UCSD-AML1 (cell line): ENCODE measurements at regions not wholly inside any gene's neighbourhood (a gene's known extent, or its start where the extent isn't known, plus 50 kb on each side); places are given as distances from the start of the nearest gene placed in this dataset.

Source experiments
- DNase-seq: peaks from one replicate; lab custom pipeline; 2025; ENCODE audit not compliant: unreplicated experiment; lab: John Stamatoyannopoulos, UW

DNA sequence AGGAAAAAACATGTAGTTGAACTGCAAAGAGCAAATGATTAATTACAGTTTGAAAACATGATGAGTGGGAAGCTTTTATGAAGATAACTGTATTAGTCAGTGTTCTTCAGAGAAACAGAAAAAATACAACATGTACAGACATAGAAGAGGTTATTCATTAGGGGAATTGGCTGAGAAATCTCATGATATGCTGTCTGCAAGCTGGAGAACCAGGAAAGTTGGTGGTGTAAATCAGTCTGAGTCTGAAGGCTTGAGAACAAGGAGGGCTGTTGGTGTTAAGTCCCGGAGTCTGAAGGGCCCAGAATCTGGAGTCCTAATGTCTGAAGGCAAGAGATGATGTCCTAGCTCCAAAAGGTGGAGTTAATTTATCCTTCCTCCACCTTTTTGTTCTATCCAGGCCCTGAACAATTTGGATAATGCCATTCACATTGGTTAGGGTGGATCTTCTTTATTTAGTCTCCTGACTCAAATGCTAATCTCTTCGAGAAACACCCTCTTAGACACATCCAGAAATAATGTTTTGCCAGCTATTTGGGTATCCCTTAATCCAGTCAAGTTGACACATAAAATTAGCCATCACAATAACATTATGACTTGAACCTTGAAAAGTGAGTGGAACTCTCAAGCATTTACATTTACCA lies 672.9 kb upstream of the PTBP2 start:
- DNase-seq: no peak

DNA sequence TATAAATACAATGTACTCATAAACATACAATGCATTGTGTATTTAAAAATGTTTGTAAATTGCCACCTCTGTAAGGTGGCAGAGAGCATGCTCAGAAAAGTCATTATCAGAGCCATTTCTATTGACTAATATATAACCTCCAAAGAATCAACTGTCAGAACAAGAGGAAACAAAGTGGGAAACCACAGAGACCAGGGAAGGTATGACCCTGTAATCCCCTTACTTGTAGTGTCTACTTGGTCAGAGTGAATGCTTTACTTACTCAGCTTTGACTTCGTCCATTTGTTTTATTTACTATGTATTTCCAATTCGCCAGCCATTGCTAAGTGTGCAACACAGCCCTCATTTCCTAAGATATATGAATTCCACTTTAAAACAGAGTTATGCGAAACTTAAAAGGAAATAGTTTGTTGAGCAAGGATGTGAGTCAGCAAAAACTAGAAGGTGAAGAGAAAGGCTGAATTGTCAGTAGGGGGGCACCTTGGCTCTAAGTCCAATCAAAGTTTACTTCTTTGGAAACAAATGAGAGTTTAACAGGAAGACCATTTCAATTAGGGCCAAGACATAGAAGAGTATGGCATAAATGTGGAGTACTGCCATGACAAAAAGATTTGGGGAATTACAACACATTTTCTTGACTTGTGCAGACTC lies 671.7 kb upstream of the PTBP2 start:
- no peak for DNase-seq

DNA sequence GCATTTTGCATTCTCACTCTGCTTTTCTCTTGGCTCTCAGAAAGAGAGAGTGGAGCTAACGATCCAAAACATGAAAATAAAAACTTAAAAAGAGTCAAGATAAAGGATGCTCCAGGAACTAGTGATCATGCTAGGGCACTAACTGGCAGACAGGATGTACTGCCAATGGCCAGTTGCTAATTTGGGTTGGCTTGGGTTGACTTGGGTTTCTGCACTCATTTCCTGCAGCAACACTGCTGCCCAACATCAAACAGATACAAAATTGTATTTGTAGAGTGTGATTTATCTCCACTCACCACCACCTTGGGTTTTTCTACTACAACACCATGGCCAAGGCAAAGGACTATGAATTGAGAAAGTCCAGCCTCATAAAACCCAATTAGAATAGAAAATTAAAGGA lies 662.3 kb upstream of the PTBP2 start:
- no peak for DNase-seq

DNA sequence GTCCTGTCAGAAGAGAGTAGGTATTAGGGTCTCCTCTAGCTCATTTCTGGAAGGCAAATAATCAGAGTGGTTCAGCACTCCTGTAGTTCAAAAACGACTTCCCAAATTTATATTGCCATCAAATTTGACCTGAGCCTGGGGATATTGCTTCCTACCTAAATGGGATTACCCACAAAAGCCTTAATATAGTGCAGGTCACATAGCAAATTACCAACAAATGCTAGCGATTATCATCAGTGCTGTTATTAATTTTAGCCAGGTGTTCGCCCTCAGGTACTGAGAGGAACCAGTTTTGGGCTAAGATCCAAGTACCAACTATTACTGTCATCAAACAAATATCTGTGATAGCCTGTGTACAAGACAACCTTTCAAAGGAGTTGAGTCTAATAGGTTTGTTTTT lies 661.8 kb upstream of the PTBP2 start:
- no peak for DNase-seq

DNA sequence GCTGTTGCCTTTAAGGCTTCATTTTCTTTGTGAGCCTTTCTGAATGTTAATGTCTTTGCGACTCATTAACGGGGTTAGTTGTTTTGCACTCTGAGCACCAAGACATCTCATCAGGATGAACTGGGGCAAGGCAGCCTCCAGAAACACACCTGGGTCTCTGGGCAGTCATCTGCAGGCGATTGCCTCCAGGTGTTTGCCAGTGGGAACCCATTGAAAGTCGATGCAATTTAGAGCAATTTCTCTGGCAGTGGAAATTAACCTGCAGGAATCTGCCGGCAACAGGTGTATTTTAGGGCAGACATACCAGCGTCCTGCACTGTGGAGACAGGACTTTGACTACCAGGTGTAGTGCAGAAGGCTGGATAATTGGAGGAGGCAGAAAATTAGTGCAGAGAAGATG lies 661.0 kb upstream of the PTBP2 start:
- no peak for DNase-seq

DNA sequence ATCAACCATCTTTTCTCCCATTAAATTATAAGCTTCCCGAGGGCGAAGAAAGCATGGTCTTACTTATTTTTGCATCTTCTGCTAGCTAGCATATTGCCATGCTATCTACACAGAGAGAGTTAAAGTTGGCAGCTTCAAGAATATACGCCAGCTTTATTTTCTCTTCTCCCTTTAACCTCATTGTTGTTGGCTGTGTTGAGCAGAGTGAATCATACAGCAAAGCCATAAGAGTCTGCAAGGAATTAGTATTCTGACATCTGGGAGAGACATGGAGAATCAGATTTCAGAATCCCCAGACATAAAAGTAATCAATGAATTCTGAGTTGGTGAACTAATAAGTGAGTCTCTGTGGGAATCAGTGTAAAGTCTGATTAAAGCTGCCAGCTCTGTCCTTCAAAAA lies 649.6 kb upstream of the PTBP2 start:
- DNase-seq: no peak

DNA sequence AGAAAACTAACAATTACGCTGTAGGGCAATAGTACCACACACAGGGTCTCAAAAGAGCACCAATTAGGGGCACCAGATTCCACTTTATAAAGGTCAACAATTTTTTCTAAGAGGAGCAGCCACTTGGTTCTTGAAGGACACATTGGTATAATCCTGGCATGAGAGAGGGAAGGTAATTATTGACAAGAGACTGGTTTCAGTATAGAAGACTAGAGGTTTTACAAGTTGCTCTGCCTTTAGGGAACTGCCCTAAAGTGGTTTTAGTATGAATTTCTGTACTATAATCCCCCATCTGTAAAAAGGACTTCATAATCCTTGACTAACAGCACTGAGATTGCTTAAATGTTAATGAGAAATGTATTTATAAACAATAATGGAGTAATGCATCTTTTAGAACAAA lies 648.5 kb upstream of the PTBP2 start:
- no peak for DNase-seq

DNA sequence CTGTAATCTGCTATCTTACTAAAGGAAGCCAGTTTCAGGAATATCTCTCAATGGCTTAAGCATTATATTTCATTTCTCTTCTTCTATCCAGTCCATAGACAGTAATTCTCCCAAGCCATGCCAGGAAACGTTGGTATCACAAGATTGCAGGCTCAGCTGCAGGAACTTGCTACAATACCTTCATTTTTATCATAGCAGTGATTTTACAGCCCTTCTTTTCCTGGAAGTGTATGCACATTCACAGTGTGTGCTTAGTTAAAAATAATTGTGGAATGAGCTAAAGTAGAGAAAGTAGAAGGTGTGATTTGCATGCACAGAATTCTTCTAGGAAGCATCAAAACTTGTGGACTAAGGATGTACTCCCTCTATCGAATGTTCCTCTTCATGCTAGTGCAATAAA lies 647.2 kb upstream of the PTBP2 start:
- DNase-seq: no peak

DNA sequence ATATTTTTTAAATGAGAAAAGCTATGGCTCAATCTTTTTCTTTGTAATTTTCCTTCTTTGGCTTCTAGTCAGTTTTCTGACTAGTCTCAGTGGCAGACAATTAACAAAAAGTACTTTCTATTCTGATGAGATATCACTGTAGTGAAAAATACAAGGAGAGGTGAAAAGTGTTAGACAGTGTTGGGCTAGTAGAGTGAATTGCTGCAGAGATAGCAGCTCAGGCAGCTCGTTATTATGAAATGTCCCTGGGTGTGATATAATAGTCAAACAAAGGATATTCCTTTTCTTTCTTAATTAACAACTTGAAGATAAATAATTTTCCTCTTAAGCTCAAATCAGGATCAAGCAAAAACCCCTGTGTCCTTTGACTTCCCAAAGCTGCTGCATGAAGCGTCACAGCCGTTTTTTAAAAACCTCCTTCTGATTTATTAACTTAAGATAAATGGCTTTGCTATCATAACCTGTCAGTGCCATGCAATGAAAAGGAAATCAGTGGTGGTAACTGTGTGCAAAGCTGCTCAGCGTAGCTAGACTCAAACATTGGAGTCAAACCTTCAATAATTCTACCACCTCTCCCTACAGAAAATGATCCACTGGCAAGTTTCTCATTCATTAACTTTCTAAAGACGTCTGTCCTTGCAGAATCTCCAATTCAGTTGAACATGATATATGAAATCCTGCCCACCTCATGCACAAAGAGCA lies 646.6 kb upstream of the PTBP2 start:
- DNase-seq: no peak

DNA sequence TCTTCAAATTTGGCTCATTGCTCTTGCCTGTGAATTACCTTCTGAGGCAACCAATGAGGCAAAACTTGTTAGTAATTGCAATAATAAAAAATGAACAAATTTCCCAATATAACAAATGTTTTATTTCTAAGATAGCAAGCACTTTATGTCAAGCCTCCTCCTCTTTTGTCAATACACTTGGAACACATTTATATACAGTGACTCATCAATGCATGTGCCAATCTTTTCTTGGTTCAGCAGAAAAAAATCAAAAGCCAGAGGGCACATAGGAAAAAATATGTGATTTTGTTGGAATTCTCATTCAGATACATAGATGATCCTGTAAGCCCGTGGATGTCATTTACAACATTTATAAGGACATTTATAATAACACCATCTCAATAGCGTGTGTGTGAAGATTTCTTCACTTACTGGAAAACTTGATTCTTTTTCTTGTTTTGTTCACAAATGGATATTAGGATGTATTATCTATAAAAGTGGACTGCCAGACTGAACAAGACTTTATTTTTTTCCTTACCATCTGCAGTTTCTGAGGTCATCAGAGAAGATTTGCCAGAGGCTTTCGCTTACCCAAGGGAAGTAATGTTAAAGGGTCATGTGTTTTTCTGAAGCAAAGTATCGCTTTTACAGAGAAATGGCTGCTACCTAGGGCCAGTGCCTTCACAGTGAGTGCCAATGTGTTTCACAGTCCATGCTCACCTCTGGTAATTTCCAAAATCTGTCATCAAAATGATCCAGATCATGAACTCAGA lies 645.7 kb upstream of the PTBP2 start:
- DNase-seq: no peak

DNA sequence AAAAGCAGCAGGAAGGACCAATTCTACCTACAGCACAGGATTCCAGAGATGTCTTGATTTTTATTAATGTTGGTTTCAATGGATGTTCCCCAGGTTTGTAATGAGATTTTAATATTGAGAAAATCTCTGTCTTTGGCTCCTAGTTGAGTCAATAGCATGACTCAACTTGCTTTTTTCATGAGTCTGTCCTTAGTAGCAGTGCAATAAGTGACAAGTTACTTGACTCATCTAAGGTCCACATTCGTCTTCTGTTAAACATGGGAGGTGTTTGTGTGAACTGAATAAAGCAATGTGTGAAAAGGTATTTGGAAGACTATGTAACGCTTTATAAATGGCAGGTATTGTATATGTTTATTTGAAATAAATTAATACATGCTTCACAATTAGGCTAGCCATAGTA lies 645.0 kb upstream of the PTBP2 start:
- no peak for DNase-seq

DNA sequence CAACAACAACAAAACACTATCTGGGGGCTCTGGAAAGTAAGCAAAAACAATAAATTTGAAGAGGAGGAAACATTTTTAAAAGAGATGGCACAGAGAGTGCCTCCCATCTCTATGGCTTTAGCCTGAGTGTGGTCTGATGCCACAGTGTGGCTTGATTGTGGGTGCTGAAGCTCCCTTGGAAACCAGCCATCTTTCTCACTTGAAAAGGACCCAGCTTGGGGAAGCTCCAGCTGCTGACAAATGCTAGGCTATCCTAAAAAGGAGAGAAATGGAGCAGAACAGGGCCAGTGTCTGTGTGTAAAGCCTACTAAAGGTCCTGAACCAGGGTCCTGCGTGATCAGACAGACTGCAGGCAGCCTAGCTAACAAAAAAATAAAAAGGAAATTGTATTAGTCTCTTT lies 642.0 kb upstream of the PTBP2 start:
- no peak for DNase-seq

DNA sequence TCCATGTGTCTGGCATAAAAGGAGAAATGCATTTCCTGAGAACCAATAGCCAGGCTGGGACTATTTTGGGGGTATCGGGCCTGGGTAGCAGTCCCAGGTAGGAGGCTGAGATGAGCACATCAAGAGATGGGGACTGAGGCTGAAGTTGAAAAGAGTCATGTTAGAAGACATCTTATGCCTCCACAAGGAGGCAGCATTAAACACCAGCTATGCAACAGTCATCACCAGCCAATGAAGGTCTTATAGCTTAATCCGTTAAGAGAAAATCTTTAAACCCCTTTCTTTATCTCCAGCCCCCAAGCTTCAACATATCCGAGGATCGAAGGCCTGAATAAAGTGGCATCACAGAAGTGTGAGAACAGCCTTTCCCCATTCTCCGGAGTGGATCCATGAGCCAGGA lies 640.7 kb upstream of the PTBP2 start:
- DNase-seq: no peak

DNA sequence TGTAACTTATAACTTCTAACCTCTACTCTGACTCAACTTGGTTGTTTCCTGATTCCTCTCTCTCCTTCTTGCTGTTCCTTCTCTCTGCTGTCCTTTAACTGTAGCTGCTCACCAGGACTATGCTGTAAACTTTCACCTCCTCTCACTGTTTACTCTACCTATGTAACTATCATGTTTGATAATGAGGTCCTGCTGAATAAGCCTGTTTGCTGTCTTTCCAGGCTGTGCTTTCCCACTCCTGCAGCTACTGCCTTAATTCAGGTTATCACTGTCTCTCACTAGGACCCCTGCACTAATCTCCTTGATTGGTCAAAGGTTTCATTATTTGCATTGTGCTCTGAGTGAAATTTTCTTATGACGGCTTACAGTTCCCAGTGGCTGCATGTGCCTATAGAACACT lies 633.9 kb upstream of the PTBP2 start:
- no peak for DNase-seq

DNA sequence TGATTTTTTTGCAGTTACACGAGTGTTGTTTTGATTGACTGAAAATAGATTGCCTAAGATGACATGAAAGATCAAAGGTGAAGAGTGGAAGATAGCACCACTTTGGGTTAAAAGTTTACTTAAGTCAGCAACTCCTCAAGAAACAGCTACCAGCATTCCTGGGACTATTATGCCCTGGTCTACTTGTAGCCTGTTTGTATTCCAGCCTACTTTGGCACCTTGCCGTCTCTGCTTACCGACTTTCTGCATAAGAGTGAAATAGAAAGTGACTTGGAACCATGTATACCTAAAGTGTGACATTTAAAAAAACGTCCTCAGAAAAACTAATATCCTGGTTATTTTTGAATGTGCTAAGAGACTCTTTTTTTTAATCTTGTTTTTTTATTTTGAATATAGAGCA lies 631.5 kb upstream of the PTBP2 start:
- no peak for DNase-seq

DNA sequence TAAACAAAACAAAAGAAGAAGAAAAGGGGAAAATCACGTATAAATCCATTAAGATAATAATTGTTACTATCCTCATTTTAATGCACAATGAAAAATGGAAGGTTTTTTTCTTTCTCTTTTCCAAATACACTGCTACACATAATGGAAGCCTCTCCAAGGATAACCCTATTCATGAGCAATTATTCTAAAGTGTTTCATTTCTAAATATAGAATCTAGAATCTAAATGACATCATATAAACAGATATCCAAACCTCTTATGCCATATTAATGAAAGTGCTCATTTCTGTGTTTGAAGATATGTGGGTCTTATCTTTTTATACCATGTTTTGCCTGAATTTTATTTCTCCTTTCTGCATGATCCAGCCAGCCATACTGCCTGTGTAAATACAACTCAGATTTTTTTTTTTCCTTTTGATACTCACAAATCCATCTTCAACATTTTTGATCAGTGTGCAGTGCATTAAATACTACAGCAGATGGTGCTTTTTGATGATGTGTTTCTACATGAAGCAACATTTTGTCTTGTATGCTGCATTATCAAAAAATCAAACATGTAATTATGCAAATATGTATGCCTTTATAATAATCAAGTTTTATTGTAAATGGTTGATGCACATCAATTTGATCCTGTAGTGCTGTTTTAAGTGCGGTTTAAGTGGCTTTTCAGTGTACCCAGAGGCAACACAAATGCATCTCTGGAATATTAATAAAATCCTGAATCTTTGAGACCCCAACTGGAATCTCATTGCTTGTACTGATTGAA lies 625.6 kb upstream of the PTBP2 start:
- DNase-seq: no peak

DNA sequence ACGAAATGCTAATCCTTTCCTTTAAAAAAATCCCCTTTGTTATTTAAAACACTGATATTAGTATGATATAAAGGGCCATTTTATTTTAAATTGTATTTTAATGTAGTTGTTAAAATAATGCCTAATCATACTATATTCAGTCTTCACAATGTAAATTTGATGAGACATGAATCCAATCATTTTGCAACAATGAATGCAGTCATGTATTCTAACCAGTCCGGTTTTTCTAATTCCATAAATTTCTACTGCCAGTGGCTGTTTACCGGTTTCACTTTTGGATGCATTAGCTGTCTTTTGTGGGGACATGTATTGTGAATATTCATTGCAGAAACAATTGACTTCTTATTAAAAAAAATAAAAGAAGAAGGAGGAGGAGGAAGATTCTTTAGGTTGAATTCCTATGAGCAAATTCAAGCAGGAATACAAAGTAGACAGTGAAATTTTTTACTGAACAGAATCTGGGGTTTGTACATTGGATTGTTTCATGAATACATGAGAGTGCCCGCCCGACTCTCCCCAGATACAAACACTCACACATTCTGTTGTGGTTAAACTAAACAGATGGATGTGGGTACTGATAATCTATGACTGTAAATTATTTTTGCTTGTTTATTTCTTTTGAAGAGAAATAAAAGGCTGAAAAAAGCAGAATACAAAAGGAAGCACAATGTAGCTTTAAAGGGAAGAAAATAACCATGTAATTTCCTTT lies 624.8 kb upstream of the PTBP2 start:
- no peak for DNase-seq

DNA sequence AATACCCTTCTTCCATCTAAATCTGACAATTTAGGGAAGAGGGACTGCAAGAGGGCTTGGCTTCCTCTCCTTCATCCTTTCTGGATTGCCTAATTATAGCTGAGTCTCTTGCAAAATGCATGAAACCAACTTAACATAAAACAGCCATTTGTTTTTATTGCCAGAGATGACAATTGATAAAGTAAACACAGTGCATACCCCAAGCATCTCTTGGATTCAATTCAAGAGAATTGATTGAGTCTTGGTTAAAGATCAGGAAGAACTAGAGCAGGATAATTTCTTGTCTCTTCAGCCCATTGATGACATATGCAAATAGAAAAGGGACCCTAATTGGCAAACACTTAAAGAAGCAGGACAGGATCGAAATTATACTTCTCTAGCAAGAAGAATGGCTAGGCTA lies 617.1 kb upstream of the PTBP2 start:
- no peak for DNase-seq

DNA sequence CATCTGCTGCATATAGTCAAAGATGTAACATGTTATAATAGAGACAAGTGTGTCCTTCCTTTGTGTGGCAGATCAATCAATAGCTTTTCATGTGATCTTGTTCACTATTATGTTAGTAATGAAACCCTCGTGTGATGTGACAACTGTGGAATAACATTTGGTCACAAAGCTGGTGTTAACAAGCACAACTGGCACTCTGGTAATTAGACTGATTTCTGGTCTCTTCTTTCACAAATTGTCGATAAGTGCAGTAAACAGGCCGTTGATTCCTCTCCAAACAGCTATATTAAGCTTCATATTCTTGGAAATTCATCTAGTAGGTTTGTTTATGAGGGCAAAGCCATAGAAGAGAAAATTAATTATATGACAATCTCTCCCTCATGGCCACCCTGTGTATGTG lies 616.7 kb upstream of the PTBP2 start:
- no peak for DNase-seq

DNA sequence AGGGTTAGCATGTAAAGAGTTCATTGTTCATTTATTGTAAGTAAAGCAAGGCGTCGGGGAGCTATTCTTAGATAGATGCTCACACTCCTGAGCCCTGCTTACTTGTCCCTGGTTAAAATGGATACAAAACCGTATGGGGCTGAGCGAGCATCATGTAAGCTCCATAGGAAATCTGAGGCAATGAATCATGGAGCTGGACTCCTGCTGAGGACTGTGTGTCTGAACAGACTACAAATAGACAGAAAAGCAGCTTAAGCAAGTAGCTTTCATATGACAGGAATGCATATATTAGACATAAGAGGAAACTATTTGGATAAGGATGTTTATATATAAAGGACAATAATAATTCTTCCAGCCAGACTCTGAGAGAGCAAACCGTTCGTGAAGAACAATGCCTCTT lies 604.9 kb upstream of the PTBP2 start:
- no peak for DNase-seq

DNA sequence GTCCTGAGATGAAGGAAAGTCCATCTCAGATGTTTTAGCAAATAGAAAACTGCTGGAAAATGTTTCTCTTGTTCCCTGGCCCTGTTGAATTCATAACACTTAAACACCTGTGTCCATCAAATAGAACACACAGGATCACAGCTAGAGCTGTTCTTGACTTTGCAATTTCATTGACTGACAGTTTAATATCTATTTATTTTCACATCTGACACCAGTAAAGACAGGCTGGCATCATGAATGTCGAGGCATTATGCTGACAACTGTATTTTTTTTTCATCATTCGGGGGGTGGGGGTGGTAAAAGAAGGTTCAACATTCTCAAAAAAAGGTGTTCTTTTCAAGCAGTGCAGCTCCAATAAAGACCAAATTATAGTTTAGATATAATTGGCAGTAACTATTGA lies 591.2 kb upstream of the PTBP2 start:
- no peak for DNase-seq
